Pancreas (tissue), 10 donors: ENCODE measurements at regions not wholly inside any gene's neighbourhood (a gene's known extent, or its start where the extent isn't known, plus 50 kb on each side); places are given as distances from the start of the nearest gene placed in this dataset.

ENCODE experiments used
- ATAC-seq, 4 donors: fragments of 200-7000 bp; cut with Tn5 transposase; one replicate each; pipeline versions ENCODE4 v1.8.0 to v1.9.1; 2020; ENCODE audit warnings: mild to moderate bottlenecking in 4 of 4, moderate library complexity in 4 of 4
- DNase-seq, 6 donors: peaks; one replicate each; pipeline ENCODE4 v3.0.0-alpha.2; 2020
- FAIRE-seq: peaks from 2 replicates; lab custom pipeline; 2012; peaks lifted over from hg19 to GRCh38; lab: Jason Lieb, UNC
- H3K27ac ChIP-seq, 4 donors: fragments of 200-600 bp; sonication (generic); 1 replicate in 3 of 4; 2 replicates in 1 of 4; pipeline versions ENCODE4 v1.5.0 to v1.8.0; 2020
- H3K27me3 ChIP-seq, 4 donors: fragments of 200-600 bp; one replicate each; pipeline ENCODE4 v1.8.0; 2021
- H3K36me3 ChIP-seq, 3 donors: fragments of 200-600 bp; sonication (generic) in 1 of 3; one replicate each; pipeline versions ENCODE4 v1.5.0 to v1.8.0; 2020 to 2021
- H3K4me1 ChIP-seq, 3 donors: fragments of 200-600 bp; one replicate each; pipeline ENCODE4 v1.8.0; 2021
- H3K4me3 ChIP-seq, 4 donors: fragments of 200-600 bp; sonication (generic) in 2 of 4; one replicate each; pipeline versions ENCODE4 v1.5.0 to v1.8.0; 2020 to 2021
- H3K9me3 ChIP-seq, 4 donors: fragments of 200-600 bp; one replicate each; pipeline ENCODE4 v1.8.0; 2021
- CTCF ChIP-seq, 4 donors: fragments of 200-600 bp; sonication (generic) in 3 of 4; IDR thresholded peaks; one replicate each; pipeline versions ENCODE4 v1.5.0 to v1.8.0; 2021; ENCODE audit warnings: antibody characterized with exemption in 4 of 4
- WGBS, 2 donors: extraction: QIAGEN DNeasy Blood & Tissue Kit; methylation state at CpG; one replicate each; pipeline ENCODE4 v1.1.7; 2013; 5-methylcytosine and 5-hydroxymethylcytosine counted together
- intact Hi-C, 3 donors: fragments of 100-400 bp; cut with DNase I; formaldehyde crosslinking; loops; one replicate each; pipeline versions ENCODE4 v1.11.1 to v1.14.2; 2022
- donor health status: healthy with polysubstance abuse.
- donor health status: DM: no; HTN: no; CAD: no; lungs with moderate emphysema.
- donor health status: DM: no; HTN: no; CAD: no.
- donor health status: control.
- donor health status: control.
- donor health status: Bipolar disorder and iron deficiency.
- donor health status: DM: yes; HTN: yes; CAD: no.
- donor health status: DM: no; HTN: no; CAD: no.
- donor health status: DM: no; HTN: no; CAD: no.
- donor health status: DM: yes; HTN: yes; CAD: no.

GRCh38 chr12:127752802-127753201, 514.2 kb upstream of the TMEM132C start:
- FAIRE-seq (no peak), ATAC-seq (no peak), DNase-seq (no peak)
- Histone ChIP-seq H3K27ac (no peak overlapping the region), H3K27me3 (no peaks in the 10 kb centered on the region), H3K36me3 (no peaks in the 10 kb centered on the region), H3K9me3 (no peaks in the 10 kb centered on the region), H3K4me3 (no peak overlapping the region), H3K4me1 (no peaks in the 10 kb centered on the region)
- no peak for TF ChIP-seq CTCF (IDR thresholded peaks at IDR 0.05)
- intact Hi-C loops: no loop called here
- WGBS, 2 donors: 50 to 53% methylated on average over 1 of the region's 1 CpG

GRCh38 chr12:127760357-127760756, 506.6 kb upstream of the TMEM132C start:
- 88 to 93% methylated on average over 14 of the region's 14 CpGs for WGBS, 2 donors
- H3K27ac ChIP-seq: no peak overlapping the region
- ATAC-seq: no peak
- TF ChIP-seq CTCF (IDR thresholded peaks at IDR 0.05): no peak
- H3K4me1 ChIP-seq: no peaks in the 10 kb centered on the region
- intact Hi-C loops: no loop called here
- H3K4me3 ChIP-seq: no peak overlapping the region
- no peaks in the 10 kb centered on the region for H3K36me3 ChIP-seq
- no peaks in the 10 kb centered on the region for H3K9me3 ChIP-seq
- no peaks in the 10 kb centered on the region for H3K27me3 ChIP-seq
- FAIRE-seq: no peak
- no peak for DNase-seq

DNA sequence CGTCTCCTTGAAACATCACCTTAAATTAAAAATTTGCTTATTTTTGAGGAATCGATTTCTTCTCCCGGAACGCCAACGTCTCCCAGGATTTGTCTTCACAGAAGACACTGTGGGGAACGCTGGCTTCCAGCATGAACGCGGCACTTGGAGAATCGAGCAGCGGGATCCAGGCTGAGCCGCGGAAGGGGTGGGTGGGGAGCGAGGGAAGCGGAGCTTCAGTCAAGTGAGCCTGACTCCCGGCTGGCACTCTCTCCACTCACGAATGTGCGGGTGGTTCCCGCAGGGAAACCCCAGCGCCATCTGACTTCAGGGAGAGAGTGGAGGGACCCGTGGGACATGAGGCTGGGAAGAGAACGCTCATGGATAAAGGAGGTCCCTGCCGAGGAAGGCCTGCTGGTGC, 506.0 kb upstream of the TMEM132C start:
- no peaks in the 10 kb centered on the region for H3K27me3 ChIP-seq
- no peak for TF ChIP-seq CTCF (IDR thresholded peaks at IDR 0.05)
- H3K4me3 ChIP-seq: no peak overlapping the region
- ATAC-seq: no peak
- no peak overlapping the region for H3K27ac ChIP-seq
- WGBS, 2 donors: 82 to 83% methylated on average over 22 of the region's 22 CpGs
- no peaks in the 10 kb centered on the region for H3K36me3 ChIP-seq
- intact Hi-C loops: no loop called here
- no peak for DNase-seq
- H3K9me3 ChIP-seq: no peaks in the 10 kb centered on the region
- no peak for FAIRE-seq
- no peaks in the 10 kb centered on the region for H3K4me1 ChIP-seq

DNA sequence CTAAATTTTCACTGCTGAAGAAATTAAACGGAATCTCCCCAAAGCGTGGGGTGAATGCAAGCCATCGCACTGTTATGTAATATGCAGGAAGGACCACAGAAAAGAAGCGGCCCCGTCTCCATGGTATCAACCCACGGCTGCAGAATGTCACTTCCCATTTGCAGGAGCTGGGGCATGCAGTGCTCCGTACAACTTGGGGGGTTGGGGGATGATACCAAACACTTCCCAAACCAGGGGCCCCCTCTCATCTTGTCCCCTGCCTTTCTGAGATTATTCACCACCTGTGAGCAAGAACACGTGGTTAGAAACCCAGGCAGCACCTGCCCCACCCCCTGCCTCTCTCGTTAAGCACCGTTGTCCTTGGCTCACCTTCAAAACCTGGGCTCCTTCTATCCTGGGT, 505.1 kb upstream of the TMEM132C start:
- Histone ChIP-seq H3K36me3 (no peaks in the 10 kb centered on the region), H3K4me3 (no peak overlapping the region), H3K27me3 (no peaks in the 10 kb centered on the region), H3K9me3 (no peaks in the 10 kb centered on the region), H3K4me1 (no peaks in the 10 kb centered on the region), H3K27ac (no peak overlapping the region)
- no peak for TF ChIP-seq CTCF (IDR thresholded peaks at IDR 0.05)
- DNase-seq (no peak), ATAC-seq (no peak), FAIRE-seq (no peak)
- intact Hi-C loops: no loop called here
- WGBS, 2 donors: 28 to 33% methylated on average over 10 of the region's 10 CpGs

DNA sequence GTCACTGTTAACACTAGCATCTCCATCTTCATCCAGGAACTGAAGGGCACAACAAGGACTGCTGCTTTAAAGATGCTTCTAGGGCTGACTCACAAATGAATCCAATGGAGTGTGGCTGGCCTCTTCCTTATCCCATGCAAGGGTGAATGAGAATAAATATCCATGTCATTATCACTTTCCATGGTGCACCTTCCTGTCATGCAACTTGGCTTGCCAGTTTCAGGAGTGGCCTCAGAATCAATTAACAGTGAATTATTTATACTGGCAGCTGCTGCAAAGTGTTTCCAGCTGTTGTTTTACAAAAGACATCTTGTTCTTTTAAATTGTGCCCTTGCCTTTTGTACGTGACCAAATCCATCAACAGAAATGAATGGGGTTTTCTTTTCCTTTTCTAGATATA, 499.3 kb upstream of the TMEM132C start:
- H3K4me3 ChIP-seq: no peak overlapping the region
- intact Hi-C loops: no loop called here
- H3K36me3 ChIP-seq: no peaks in the 10 kb centered on the region
- no peak overlapping the region for H3K27ac ChIP-seq
- no peaks in the 10 kb centered on the region for H3K27me3 ChIP-seq
- ATAC-seq: no peak
- no peak for DNase-seq
- no peaks in the 10 kb centered on the region for H3K4me1 ChIP-seq
- H3K9me3 ChIP-seq: no peaks in the 10 kb centered on the region
- TF ChIP-seq CTCF (IDR thresholded peaks at IDR 0.05): no peak
- 18 to 38% methylated on average over 1 of the region's 1 CpG for WGBS, 2 donors
- no peak for FAIRE-seq
